ENCODE measurements at regions not wholly inside any gene's neighbourhood (a gene's known extent, or its start where the extent isn't known, plus 50 kb on each side); places are given as distances from the start of the nearest gene placed in this dataset.

DNA sequence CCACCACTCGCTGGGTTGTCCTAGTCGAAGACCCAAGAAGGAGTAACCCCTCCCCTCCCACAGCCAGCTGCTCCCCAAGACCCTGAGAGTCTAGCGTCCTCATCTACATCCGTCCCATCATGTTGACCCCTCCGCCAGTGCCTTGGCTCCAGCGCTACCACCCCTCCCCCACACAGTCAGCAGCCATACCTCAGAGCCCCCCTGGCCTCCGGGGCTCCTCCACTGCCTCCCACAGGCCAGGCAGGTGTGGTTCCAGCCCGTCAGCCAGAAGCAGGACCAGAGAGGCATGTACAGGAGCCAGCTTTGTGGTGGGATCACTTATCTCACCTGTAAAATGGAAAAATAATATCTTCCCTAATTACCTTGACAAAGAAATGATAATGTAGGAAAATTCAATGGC, 51.5 kb upstream of the PHF21B start:
- no peaks in the 10 kb centered on the region for H3K4me1 ChIP-seq (ENCODE audit: control insufficient read depth, insufficient read depth, low read length, poor library complexity, severe bottlenecking)
- no peaks in the 10 kb centered on the region for H3K36me3 ChIP-seq (ENCODE audit: control insufficient read depth, insufficient read depth, low read length)
- 82 to 97% methylated on average over 4 to 5 of the region's 8 CpGs for WGBS, 2 experiments (ENCODE audit: insufficient coverage in 2 of 2)
- no peaks in the 10 kb centered on the region for H3K9me3 ChIP-seq (ENCODE audit: control insufficient read depth, low read length)
- no peak overlapping the region for H3K4me3 ChIP-seq (ENCODE audit: extremely low read depth, insufficient read depth, low read length, poor library complexity, severe bottlenecking)
- H3K27ac ChIP-seq (ENCODE audit: low read depth, low read length, severe bottlenecking) = no peak overlapping the region

DNA sequence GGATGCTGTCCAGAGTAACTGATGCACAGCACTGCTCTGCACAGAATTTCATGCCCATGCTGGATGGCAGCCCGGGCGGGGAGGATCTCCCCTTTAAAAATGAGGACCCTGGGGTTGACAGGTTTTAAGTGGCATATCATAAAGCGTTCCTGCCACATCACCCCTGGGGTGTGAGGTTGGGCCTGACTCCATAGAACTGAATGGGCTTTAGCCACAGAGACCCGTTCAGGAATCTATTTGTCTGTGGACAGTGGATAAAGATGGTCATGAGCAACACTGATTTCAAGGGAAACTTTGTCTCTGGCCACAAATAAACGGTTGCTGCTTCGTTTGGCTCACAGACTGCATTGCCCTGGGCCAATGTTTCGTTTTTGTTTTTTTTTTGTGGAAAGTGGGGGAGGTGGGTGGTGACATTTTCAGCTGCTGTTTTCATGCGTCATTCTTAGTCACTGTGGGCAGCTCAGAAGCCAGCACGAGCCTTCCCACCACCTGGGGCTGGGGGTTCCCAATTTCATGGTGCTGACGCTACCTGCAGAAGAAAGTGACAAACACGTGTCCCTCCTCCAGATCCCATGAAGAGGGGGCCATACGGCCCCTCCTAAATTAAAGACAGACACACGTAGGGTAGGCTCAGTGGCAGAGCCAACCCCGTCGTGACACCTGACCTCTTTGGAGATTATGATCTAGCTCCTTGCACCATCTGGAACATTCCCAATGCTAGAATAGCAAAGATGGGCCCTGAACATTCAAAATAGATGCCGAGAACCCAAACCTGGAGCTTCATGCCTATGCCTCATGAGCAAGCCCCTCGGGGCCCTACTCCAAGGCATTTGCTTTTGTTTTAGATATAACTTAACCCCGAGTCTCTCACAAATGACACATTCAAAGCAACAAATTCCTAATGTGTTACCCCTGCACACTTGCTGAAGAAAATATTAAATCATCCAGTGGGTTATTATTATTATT, 54.8 kb upstream of the PHF21B start:
- WGBS, 2 experiments (ENCODE audit: insufficient coverage in 2 of 2) = 80 to 83% methylated on average over 12 to 15 of the region's 18 CpGs
- H3K4me1 ChIP-seq (ENCODE audit: control insufficient read depth, insufficient read depth, low read length, poor library complexity, severe bottlenecking) = no peaks in the 10 kb centered on the region
- no peak overlapping the region for H3K27ac ChIP-seq (ENCODE audit: low read depth, low read length, severe bottlenecking)
- H3K4me3 ChIP-seq (ENCODE audit: extremely low read depth, insufficient read depth, low read length, poor library complexity, severe bottlenecking) = no peak overlapping the region
- no peaks in the 10 kb centered on the region for H3K36me3 ChIP-seq (ENCODE audit: control insufficient read depth, insufficient read depth, low read length)
- peaks cover 4% of the 10 kb centered on the region for H3K9me3 ChIP-seq (ENCODE audit: control insufficient read depth, low read length)

- no peaks in the 10 kb centered on the region for H3K4me1 ChIP-seq (ENCODE audit: control insufficient read depth, insufficient read depth, low read length, poor library complexity, severe bottlenecking)
- no peak overlapping the region for H3K4me3 ChIP-seq (ENCODE audit: extremely low read depth, insufficient read depth, low read length, poor library complexity, severe bottlenecking)
- WGBS, 2 experiments (ENCODE audit: insufficient coverage in 2 of 2) = 92 to 94% methylated on average over 6 to 8 of the region's 8 CpGs
Measured at GRCh38 chr22:45065726-45066125, 55.9 kb upstream of the PHF21B start.

GRCh38 chr22:45067731-45068130, 57.9 kb upstream of the PHF21B start:
- no peaks in the 10 kb centered on the region for H3K36me3 ChIP-seq (ENCODE audit: control insufficient read depth, insufficient read depth, low read length)
- 100% methylated on average over 1 of the region's 1 CpG; no CpG with 5 or more reads in 1 of the 2 experiments for WGBS, 2 experiments (ENCODE audit: insufficient coverage in 2 of 2)
- H3K27ac ChIP-seq (ENCODE audit: low read depth, low read length, severe bottlenecking) = no peak overlapping the region
- peaks cover 4% of the 10 kb centered on the region for H3K9me3 ChIP-seq (ENCODE audit: control insufficient read depth, low read length)
- peaks cover 9% of the 10 kb centered on the region for H3K4me1 ChIP-seq (ENCODE audit: control insufficient read depth, insufficient read depth, low read length, poor library complexity, severe bottlenecking)
- H3K4me3 ChIP-seq (ENCODE audit: extremely low read depth, insufficient read depth, low read length, poor library complexity, severe bottlenecking) = no peak overlapping the region

More at GRCh38 chr22:45065726-45066125, 55.9 kb upstream of the PHF21B start:
- Histone ChIP-seq H3K36me3 (ENCODE audit: control insufficient read depth, insufficient read depth, low read length) (no peaks in the 10 kb centered on the region), H3K27ac (ENCODE audit: low read depth, low read length, severe bottlenecking) (no peak overlapping the region), H3K9me3 (ENCODE audit: control insufficient read depth, low read length) (peaks cover 4% of the 10 kb centered on the region)

DNA sequence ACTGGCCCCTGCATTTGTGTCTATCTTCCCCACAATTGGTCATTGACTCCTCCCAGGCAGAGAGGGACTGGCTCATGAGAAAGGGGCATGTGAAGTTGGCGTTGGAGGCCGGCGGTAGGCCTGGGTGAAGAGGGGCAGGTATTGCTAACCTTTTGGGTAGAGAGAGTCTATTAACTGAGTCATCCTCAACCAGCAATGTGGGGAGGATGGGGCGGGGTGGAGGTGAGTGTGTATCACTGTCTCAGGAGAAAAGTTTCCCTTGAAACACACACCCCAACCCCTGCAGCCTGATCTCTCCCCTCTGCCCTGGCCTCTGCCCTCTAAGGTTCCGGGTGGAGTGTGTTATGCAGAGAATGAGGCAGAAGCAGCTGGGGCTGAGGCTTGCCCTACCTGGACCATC, 60.1 kb upstream of the PHF21B start:
- peaks cover 9% of the 10 kb centered on the region for H3K4me1 ChIP-seq (ENCODE audit: control insufficient read depth, insufficient read depth, low read length, poor library complexity, severe bottlenecking)
- H3K4me3 ChIP-seq (ENCODE audit: extremely low read depth, insufficient read depth, low read length, poor library complexity, severe bottlenecking) = no peak overlapping the region
- H3K36me3 ChIP-seq (ENCODE audit: control insufficient read depth, insufficient read depth, low read length) = no peaks in the 10 kb centered on the region
- H3K27ac ChIP-seq (ENCODE audit: low read depth, low read length, severe bottlenecking) = no peak overlapping the region
- peaks cover 4% of the 10 kb centered on the region for H3K9me3 ChIP-seq (ENCODE audit: control insufficient read depth, low read length)
- WGBS, 2 experiments (ENCODE audit: insufficient coverage in 2 of 2) = no CpG with 5 or more reads among the region's 5 CpGs

DNA sequence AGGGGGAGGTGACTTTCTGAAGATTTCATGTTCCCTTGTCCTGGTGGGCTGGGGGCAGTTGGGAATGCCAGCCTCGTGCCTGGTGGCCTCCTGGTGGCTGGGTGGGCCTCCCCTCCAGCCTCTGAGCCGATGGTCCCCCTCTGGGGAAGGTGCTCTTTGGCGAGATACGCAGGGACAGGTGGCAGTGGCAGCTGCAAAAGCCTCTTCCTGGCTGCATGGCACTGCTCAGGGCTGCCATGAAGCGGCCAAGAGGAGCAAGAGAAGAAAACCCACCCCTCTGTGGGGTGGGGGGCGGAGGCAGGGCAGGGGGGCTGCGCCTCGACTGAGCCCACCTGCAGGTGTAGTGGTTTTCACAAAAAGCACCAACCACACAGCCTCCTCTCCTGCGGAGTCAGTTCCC, 61.8 kb upstream of the PHF21B start:
- Histone ChIP-seq H3K9me3 (ENCODE audit: control insufficient read depth, low read length) (peaks cover 4% of the 10 kb centered on the region), H3K27ac (ENCODE audit: low read depth, low read length, severe bottlenecking) (no peak overlapping the region), H3K4me3 (ENCODE audit: extremely low read depth, insufficient read depth, low read length, poor library complexity, severe bottlenecking) (no peak overlapping the region), H3K4me1 (ENCODE audit: control insufficient read depth, insufficient read depth, low read length, poor library complexity, severe bottlenecking) (peaks cover 11% of the 10 kb centered on the region), H3K36me3 (ENCODE audit: control insufficient read depth, insufficient read depth, low read length) (no peaks in the 10 kb centered on the region)
- WGBS, 2 experiments (ENCODE audit: insufficient coverage in 2 of 2) = 48 to 51% methylated on average over 6 to 8 of the region's 9 CpGs

GRCh38 chr22:45072322-45072903, 62.6 kb upstream of the PHF21B start:
- H3K36me3 ChIP-seq (ENCODE audit: control insufficient read depth, insufficient read depth, low read length) = no peaks in the 10 kb centered on the region
- no peak overlapping the region for H3K27ac ChIP-seq (ENCODE audit: low read depth, low read length, severe bottlenecking)
- H3K9me3 ChIP-seq (ENCODE audit: control insufficient read depth, low read length) = peaks cover 4% of the 10 kb centered on the region
- peak overlapping the region; percentile 11 for H3K4me3 ChIP-seq (ENCODE audit: extremely low read depth, insufficient read depth, low read length, poor library complexity, severe bottlenecking)
- 12 to 13% methylated on average over 13 to 15 of the region's 17 CpGs for WGBS, 2 experiments (ENCODE audit: insufficient coverage in 2 of 2)
- H3K4me1 ChIP-seq (ENCODE audit: control insufficient read depth, insufficient read depth, low read length, poor library complexity, severe bottlenecking) = peaks cover 12% of the 10 kb centered on the region

GRCh38 chr22:45073064-45073463, 63.3 kb upstream of the PHF21B start:
- no peaks in the 10 kb centered on the region for H3K36me3 ChIP-seq (ENCODE audit: control insufficient read depth, insufficient read depth, low read length)
- WGBS, 2 experiments (ENCODE audit: insufficient coverage in 2 of 2) = 94 to 96% methylated on average over 4 to 5 of the region's 5 CpGs
- no peak overlapping the region for H3K27ac ChIP-seq (ENCODE audit: low read depth, low read length, severe bottlenecking)
- peaks cover 12% of the 10 kb centered on the region for H3K4me1 ChIP-seq (ENCODE audit: control insufficient read depth, insufficient read depth, low read length, poor library complexity, severe bottlenecking)
- no peak overlapping the region for H3K4me3 ChIP-seq (ENCODE audit: extremely low read depth, insufficient read depth, low read length, poor library complexity, severe bottlenecking)
- peaks cover under 1% of the 10 kb centered on the region for H3K9me3 ChIP-seq (ENCODE audit: control insufficient read depth, low read length)

GRCh38 chr22:45077286-45077685, 67.5 kb upstream of the PHF21B start:
- 93 to 94% methylated on average over 13 to 14 of the region's 14 CpGs for WGBS, 2 experiments (ENCODE audit: insufficient coverage in 2 of 2)
- Histone ChIP-seq H3K9me3 (ENCODE audit: control insufficient read depth, low read length) (no peaks in the 10 kb centered on the region), H3K4me3 (ENCODE audit: extremely low read depth, insufficient read depth, low read length, poor library complexity, severe bottlenecking) (no peak overlapping the region), H3K4me1 (ENCODE audit: control insufficient read depth, insufficient read depth, low read length, poor library complexity, severe bottlenecking) (peaks cover 5% of the 10 kb centered on the region), H3K27ac (ENCODE audit: low read depth, low read length, severe bottlenecking) (no peak overlapping the region), H3K36me3 (ENCODE audit: control insufficient read depth, insufficient read depth, low read length) (no peaks in the 10 kb centered on the region)

DNA sequence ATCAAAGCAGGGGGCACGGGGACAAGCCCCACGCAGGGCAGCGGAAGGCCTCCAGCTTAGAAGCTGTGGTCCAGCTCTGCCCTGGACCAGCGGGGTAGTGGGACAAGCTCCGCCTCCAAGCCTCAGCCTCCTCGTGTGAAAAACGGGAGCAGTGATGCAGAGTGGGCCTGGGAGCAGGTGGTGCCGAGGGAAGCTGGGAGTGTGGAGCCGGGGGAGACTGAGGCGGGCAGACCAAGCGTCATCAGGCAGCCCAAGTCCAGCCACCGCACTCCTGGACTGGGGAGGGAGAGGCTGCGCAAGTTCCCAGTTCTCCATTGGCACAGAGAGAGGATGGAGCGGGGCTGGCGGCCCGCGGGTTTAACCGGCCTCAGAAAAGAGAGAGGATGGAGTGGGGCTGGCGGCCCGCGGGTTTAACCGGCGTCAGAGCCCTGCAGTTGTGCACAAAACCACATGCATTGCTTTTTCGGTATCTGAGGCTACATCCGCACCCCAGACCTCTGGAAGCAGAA, 68.1 kb upstream of the PHF21B start:
- WGBS, 2 experiments (ENCODE audit: insufficient coverage in 2 of 2) = 86 to 88% methylated on average over 22 to 24 of the region's 25 CpGs
- Histone ChIP-seq H3K4me3 (ENCODE audit: extremely low read depth, insufficient read depth, low read length, poor library complexity, severe bottlenecking) (no peak overlapping the region), H3K4me1 (ENCODE audit: control insufficient read depth, insufficient read depth, low read length, poor library complexity, severe bottlenecking) (peaks cover 4% of the 10 kb centered on the region), H3K9me3 (ENCODE audit: control insufficient read depth, low read length) (no peaks in the 10 kb centered on the region), H3K27ac (ENCODE audit: low read depth, low read length, severe bottlenecking) (no peak overlapping the region), H3K36me3 (ENCODE audit: control insufficient read depth, insufficient read depth, low read length) (no peaks in the 10 kb centered on the region)

Data from mesodermal cell (in vitro differentiated cells).